HG03575 (cell line): ENCODE measurements at regions not wholly inside any gene's neighbourhood (a gene's known extent, or its start where the extent isn't known, plus 50 kb on each side); places are given as distances from the start of the nearest gene placed in this dataset.
A peak's percentile ranks its signal among the peaks of the same experiment; 100 is the strongest.
"Not testable (repeated sequence)": the region's sequence is repeated elsewhere in the genome, so short reads cannot be mapped to it uniquely, and the experiment has no call there.

Source experiments
- ATAC-seq: cut with Tn5 transposase; IDR thresholded peaks from one replicate; pipeline ENCODE4 v1.9.1; 2021; ENCODE audit not compliant: unreplicated experiment, insufficient number of reproducible peaks, low FRiP score; ENCODE audit errors: extremely low read depth

- no peak for ATAC-seq
Measured at GRCh38 chr20:19019734-19020364, 192.6 kb upstream of the SLC24A3 start.

GRCh38 chr20:19021406-19022117, 190.9 kb upstream of the SLC24A3 start:
- ATAC-seq: no peak

GRCh38 chr20:19022118-19022575, 190.3 kb upstream of the SLC24A3 start:
- ATAC-seq: no peak

- ATAC-seq: no peak
Measured at GRCh38 chr20:19022791-19023448, 189.5 kb upstream of the SLC24A3 start.

GRCh38 chr20:19024296-19025035, 188.0 kb upstream of the SLC24A3 start:
- ATAC-seq: no peak

- peak; percentile 10 for ATAC-seq
Measured at GRCh38 chr20:19025430-19026120, 186.9 kb upstream of the SLC24A3 start.

GRCh38 chr20:19026121-19026878, 186.1 kb upstream of the SLC24A3 start:
- peak; percentile 32 for ATAC-seq

- ATAC-seq: no peak
Measured at GRCh38 chr20:19026901-19027644, 185.4 kb upstream of the SLC24A3 start.

- no peak for ATAC-seq
Measured at GRCh38 chr20:19027971-19028370, 184.5 kb upstream of the SLC24A3 start.

GRCh38 chr20:19041787-19042186, 170.7 kb upstream of the SLC24A3 start:
- ATAC-seq: no peak

- ATAC-seq: no peak
Measured at GRCh38 chr20:19045371-19045770, 167.1 kb upstream of the SLC24A3 start.

- ATAC-seq: no peak
Measured at GRCh38 chr20:19047040-19047950, 165.1 kb upstream of the SLC24A3 start.

GRCh38 chr20:19047951-19048296, 164.5 kb upstream of the SLC24A3 start:
- ATAC-seq: no peak

- ATAC-seq: no peak
Measured at GRCh38 chr20:19048995-19049501, 163.4 kb upstream of the SLC24A3 start.

GRCh38 chr20:19049514-19049913, 162.9 kb upstream of the SLC24A3 start:
- ATAC-seq: no peak

GRCh38 chr20:19056909-19057308, 155.5 kb upstream of the SLC24A3 start:
- ATAC-seq: no peak

- not testable (repeated sequence) for ATAC-seq
Measured at GRCh38 chr20:19064788-19065187, 147.7 kb upstream of the SLC24A3 start.
